Activated CD4-positive, CD25-positive, alpha-beta regulatory T cell (primary cell): ENCODE measurements at regions not wholly inside any gene's neighbourhood (a gene's known extent, or its start where the extent isn't known, plus 50 kb on each side); places are given as distances from the start of the nearest gene placed in this dataset.
A peak's percentile ranks its signal among the peaks of the same experiment; 100 is the strongest.

Experiments used
- DNase-seq, 4 experiments: peaks; one replicate each; lab custom pipeline; 2025; lab: John Stamatoyannopoulos, UW

DNA sequence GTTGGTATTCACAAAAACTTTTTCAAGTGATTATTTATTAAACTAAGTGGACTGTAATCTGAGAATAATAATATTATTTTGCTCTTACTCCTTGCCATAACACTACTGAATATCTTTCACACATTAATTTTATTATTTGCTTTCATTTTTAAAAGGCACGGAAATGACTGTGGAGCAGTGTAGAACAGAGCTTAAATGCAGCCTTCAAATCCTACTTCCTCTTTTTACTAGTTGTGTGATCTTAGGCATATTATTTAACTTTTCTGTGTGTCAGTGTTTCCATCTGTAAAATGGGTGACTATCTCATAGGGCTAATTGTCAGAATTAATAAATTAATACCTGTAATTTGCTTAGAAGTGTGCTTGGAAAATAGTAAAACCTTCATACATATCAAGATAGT, 55.5 kb upstream of the SLC8A1 start:
- no peak for DNase-seq

DNA sequence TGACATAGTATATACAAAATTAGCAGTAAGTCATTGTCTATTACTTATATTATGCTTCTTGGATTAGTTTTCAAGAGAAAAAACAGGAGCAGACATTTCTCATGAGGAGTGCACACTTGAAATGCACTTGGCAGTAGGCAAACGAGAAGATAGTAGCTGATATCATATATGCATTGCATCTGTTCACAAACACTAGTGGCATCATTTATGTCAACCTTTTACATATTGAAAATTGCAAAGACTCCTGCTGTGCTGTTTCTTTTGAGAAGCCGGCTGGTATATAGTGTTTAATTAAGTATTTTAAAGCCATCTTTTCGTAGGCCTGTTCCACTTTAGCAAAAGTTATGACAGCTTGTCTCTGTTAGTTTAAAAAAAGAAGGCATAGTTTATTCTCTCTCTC, 58.4 kb upstream of the SLC8A1 start:
- DNase-seq, result no peak

GRCh38 chr2:40511661-40512213, 59.8 kb upstream of the SLC8A1 start:
- DNase-seq, result no peak

- DNase-seq, result no peak
Measured at GRCh38 chr2:40512256-40512655, 60.4 kb upstream of the SLC8A1 start.

DNA sequence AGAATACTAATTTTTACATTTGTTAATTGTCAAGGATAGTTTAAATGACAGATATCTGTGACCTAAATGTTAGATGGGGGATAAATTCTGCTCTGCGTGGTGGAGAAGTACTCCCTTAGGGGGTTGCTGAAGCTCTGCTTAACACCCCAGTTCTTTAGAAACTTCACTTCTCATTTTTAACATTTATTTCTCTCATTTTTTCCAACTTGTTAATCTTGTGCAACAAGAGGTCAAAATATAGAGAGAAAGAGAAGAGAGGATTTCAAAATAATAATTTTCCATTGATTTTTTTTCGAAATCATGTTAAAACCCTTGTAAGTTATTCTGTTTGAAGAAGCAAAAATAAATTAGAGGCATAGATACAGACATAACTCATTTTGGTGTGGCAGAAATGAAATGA, 61.3 kb upstream of the SLC8A1 start:
- no peak for DNase-seq

DNA sequence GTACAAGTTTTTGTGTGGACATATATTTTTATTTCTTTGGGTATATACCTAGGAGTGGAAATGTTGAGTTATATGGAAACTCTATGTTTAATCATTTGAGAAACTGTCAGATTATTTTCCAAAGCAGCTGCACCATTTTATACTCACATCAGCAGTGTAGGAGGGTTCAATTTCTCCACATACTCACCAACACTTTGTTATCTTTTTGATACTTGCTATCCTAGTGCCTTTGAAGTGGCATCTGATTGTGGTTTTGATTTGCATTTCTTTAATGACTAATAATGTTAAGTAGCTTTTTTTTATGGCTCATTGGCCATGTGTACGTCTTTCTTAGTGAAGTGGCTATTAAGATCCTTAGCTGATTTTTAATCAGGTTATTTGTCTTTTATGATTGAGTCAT, 64.7 kb upstream of the SLC8A1 start:
- DNase-seq, result no peak

DNA sequence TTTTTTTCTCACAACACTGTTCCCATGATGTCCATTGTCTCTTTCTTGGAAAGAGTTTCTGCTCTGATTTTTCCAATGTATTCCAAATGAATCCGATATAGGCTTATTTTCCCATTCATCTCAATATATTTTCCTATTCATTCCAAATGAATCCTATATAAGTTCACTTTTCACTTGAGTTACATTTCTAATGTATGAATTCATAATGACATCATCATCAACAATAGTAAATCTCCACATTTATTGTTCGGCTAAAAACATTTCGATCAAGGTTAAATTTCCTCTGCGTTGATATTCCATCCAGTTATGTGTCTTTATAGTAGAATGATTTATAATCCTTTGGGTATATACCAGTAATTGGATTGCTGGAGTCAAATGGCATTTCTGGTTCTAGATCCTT, 76.7 kb upstream of the SLC8A1 start:
- no peak for DNase-seq

GRCh38 chr2:40531359-40531758, 79.5 kb upstream of the SLC8A1 start:
- DNase-seq, result no peak

- DNase-seq, result no peak
Measured at GRCh38 chr2:40534528-40534927, 82.6 kb upstream of the SLC8A1 start.

DNA sequence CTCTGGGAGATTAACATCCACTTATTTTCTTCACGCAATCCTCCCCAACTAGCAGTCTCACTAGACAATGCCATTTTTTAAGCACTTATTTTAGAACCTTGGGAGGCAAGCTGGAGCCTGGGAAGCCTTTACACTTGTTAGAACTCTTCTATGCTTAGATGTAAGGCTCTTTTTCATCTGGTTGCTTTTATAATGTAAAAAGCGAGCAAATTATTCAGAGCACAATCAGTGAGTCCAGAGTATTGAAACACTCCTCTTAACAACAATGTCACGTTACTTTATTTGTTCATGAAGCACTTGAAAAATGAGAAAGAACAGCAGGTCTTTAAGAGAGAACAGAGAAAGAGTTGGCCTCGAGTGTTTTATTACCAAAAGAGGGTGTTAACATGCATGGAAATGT, 84.1 kb upstream of the SLC8A1 start:
- DNase-seq, result no peak

DNA sequence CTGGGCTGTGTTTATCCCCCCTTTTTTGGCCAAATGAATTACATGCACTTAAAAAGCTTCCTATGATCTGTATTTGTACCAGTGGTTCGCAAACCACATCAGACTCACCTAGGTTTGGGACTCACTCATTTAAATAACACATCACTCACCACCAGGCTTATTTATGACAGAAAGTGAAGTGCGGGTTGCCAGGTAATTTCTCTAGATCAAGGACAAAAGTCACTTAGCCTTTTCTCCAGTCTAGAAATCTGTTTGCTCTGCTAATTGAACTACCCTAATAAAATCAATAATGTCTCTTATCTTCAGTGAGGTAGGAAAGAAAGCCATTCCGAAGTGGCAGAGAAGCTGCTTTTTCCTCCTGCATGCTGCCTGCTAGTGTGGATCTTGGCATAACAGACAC, 88.1 kb upstream of the SLC8A1 start:
- no peak for DNase-seq

GRCh38 chr2:40543381-40543780, 91.5 kb upstream of the SLC8A1 start:
- DNase-seq, result no peak

- no peak for DNase-seq
Measured at GRCh38 chr2:40544072-40544471, 92.2 kb upstream of the SLC8A1 start.

- no peak for DNase-seq
Measured at GRCh38 chr2:40545645-40546044, 93.8 kb upstream of the SLC8A1 start.

DNA sequence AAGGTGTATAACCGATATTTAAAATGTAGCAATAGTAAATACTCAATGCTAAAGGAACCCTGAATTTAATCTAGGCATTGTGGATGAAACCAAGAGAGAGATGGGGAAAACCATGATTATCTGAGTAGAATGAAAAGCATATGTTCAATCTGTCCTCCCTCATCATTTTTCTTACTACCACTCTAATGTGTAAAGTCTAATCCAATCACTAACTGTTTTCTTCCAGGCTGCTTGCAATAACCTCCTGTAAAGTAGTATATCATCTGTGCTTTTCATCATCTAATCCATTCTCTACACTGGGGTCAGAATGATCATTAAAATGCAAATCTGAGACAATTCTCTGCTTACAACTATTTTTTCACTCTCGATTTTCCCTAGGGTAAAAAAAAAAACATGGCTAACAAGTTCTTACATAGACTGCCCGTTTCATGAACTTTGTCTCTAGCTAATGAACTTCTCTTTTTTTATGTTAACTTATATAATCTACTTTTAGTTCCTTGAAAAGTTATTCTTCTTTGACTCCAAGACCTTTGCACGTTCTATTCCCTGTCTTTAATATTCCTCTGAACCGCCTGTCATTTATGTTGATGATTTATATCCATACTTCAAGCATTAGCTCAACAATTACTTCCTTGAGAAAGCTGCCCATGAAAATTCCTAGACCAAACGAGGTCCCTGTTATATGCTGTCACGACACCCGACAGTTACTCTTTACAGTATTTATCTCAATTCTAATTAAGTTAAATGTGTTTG, 94.7 kb upstream of the SLC8A1 start:
- no peak for DNase-seq

- DNase-seq, result no peak
Measured at GRCh38 chr2:40548521-40548920, 96.6 kb upstream of the SLC8A1 start.

DNA sequence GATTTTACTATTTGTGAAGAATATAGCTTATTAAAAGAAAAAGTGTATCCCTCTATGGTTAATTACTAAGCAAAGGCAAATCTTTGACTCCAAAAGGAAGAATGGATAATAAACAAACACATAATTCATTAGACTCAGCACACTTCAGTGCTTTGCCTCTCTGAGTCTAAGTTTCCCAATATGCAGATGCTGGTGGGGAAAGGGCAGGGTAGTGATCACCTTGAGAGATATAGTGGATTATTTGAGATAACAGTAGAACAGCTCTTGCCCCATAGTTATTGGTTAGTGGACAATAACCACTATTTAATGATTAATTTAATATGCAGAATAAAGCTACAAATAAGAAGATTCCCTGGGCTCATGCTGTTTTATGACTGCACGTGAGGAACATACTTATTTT, 98.2 kb upstream of the SLC8A1 start:
- no peak for DNase-seq

DNA sequence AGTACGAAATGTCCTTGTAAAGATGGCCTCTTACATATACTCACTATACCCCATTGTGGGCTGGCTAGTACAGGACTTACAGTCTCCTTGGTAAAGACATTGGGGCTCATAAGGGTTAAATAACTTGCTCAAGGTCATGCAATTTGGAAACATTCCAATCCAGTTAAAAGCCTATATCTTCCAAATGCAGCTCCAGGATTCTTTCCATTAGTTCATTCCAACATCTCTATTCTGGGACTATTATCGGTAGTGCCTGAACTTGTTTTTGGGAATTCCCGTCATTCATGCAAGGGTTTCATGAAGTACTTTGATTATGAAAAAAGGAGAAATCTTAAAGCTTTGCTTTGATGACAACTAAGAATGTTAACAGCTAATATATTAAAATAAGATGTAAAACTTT, 99.2 kb upstream of the SLC8A1 start:
- DNase-seq, result no peak

DNA sequence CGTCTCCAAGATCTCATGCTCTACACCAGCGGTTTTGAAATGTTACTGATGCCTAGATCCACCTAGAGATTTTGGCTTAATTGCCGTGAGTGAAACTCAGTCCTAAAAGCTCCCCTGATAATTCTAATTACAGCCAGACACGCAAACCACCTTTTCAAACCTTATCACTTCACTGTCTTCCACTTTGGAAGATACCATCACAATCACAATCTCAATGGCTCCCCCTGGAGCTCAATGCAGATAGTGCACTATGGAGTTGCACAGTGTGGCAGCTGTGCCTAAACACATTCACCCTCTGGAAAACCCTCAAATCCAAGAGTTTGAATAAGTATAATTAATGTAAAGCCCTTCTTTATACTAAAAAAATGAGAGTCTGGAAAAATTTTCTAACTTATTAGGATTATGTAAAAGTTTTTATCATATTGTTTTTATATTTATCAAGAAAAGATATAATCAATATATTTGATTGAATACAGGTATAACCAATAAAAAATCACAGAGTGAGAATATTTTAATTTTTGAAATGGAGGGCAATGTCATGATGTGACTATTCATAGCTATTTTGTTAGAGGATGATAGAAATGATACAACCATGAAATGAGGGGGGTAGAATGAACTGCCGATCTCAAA, 102.9 kb upstream of the SLC8A1 start:
- DNase-seq, result peak in 1 of 4 experiments; percentile 12

- no peak for DNase-seq
Measured at GRCh38 chr2:40556293-40556692, 104.4 kb upstream of the SLC8A1 start.

GRCh38 chr2:40556739-40557138, 104.8 kb upstream of the SLC8A1 start:
- no peak for DNase-seq

- DNase-seq, result no peak
Measured at GRCh38 chr2:40558761-40559160, 106.9 kb upstream of the SLC8A1 start.

- no peak for DNase-seq
Measured at GRCh38 chr2:40559175-40559574, 107.3 kb upstream of the SLC8A1 start.

DNA sequence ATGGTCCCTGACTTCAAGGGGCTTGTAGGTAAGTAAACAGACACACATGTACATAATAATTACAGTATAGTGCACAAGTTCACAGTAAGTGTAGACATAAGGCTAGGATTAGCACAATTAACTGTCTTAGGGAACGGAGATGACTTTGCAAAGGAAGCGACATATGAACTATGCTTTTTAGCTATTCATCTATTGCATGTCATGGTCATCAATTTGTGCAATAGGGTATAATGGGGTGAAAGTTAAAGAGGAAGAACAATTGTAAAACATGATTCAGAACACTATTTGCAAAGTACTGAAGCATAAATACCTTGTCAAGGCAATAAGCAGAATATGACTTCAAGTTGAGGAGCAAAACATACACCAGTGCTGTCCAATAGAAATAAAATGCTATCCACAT, 112.3 kb upstream of the SLC8A1 start:
- DNase-seq, result no peak
